Suppressor macrophage (primary cell): ENCODE measurements at regions not wholly inside any gene's neighbourhood (a gene's known extent, or its start where the extent isn't known, plus 50 kb on each side); places are given as distances from the start of the nearest gene placed in this dataset.

Experiments used
- DNase-seq, 4 experiments: peaks; one replicate each; pipeline ENCODE4 v3.0.0-alpha.2; 2020 to 2022

GRCh38 chr2:14114275-14114674 lies 518.2 kb upstream of the LRATD1 start:
- no peak for DNase-seq

GRCh38 chr2:14120376-14120775 lies 512.1 kb upstream of the LRATD1 start:
- DNase-seq = no peak

- DNase-seq = no peak
Measured at GRCh38 chr2:14123436-14124103, 508.9 kb upstream of the LRATD1 start.

DNA sequence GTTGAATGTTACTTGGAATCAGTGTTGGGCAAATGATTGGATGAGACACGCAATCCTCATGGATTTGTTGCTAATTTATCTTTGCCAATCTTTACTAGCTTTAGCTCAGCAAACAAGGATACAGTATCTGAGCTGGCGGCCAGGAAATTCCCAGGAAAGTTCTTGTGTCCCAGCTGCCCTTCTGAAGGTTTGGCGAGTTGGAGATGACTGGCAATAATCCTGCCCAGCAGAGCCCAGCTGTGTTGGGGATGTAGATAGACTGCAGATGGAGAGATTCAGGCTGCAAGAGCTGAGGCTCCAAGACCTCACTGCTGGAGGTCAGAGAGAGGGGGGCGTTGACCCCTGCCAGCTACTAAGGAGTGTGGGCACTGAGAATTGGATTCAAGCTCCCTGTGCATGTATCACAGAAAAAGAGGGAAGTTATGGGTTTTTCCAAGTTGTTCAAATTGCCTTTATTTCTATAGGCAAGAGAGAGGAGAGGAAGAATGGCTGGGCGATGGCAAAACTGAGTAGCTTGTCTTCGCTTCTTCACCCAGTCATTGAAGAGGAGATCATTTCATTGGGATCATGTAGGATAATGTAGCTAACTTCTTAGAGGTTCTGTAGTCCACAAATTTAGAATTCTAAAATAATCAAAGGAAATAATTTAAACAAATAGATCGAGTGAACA lies 506.8 kb upstream of the LRATD1 start:
- no peak for DNase-seq

DNA sequence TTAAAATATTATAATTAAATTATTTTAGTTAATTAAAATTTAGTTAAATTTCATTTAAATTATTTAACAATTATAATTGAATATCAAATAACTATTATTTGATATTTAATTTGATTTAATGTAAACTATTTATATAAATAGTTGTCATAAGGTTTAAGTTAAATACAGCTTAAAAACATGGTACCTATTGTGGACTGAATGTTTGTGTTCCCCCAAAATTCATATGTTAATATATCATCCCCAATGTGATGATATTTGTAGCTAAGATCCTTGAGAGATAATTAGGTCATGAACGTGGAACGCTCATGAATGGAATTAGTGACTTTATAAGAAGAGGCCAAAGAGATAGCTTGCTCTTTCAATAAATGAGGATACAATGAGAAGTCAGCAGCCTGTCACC lies 505.7 kb upstream of the LRATD1 start:
- DNase-seq = no peak

- DNase-seq = no peak
Measured at GRCh38 chr2:14127765-14128164, 504.8 kb upstream of the LRATD1 start.

DNA sequence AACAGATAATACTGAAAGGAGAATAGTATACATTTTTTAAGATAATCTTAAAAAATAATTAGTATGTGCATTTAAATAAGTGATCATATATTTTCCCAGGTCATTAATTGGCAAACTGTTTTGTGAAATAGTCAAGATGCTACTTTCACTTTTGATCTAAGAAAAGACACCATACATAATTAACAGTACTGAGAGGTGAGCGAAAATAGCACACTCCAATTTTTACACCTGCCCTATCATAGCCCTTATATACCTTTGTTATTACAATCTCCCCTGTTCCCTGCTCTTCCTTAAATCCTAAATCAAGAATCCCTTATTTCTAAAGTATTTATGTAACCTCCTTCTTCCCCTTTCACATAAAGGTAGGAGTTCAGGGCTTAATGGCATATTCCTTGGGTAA lies 500.1 kb upstream of the LRATD1 start:
- DNase-seq = no peak

- no peak for DNase-seq
Measured at GRCh38 chr2:14134771-14135170, 497.7 kb upstream of the LRATD1 start.

GRCh38 chr2:14136030-14136429 lies 496.5 kb upstream of the LRATD1 start:
- no peak for DNase-seq

DNA sequence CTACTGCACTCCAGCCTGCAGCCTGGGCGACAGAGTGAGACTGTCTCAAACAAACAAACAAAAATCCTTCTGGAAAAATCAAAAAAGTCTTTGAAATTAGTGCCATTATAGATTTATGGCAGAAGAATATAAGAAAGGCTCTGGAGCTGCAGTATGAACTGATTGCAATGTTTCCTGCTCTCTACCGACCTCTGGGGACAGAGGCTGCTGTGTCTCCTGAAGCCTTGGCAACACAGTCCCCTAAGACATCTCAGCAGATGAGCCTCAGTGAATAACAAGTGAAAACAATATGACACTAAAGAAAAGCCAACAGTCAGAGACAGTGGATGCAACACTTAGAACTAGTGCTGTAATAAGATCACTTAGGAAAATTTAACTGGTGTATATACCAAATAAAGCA lies 494.9 kb upstream of the LRATD1 start:
- DNase-seq = no peak

GRCh38 chr2:14140009-14140550 lies 492.4 kb upstream of the LRATD1 start:
- no peak for DNase-seq

DNA sequence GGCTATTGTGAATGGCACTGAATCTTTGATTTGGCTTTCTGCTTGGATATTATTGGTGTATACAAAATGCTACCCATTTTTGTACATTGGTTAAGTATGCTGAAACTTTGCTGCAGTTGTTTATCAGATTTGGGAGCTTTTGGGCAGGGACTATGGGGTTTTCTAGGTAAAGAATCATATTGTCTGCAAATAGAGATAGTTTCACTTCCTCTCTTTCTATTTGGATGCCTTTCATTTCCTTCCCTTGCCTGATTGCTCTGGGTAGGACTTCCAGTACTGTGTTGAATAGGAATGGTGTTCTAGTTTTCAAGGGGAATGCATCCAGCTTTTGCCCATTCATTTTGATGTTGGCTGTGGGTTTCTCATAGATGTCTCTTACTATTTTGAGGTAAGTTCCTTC lies 489.1 kb upstream of the LRATD1 start:
- DNase-seq = no peak

DNA sequence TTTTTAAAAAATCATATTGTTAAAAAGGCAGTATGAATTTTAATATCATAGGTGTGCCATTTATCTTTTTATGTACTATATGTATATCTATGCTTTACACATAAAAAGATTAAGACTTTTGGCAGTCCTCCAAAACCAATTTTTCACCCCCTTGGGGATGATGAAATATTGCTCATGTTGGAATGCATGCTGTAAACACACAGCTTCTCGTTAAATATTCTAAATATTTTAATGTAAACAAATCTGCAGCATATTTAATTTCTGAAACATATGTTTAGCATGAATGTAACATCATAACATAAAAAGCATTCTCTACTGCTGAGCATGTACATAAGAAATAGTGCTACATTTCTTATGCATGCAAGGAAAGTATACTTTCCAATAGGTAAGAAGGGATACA lies 484.3 kb upstream of the LRATD1 start:
- DNase-seq = no peak

GRCh38 chr2:14157816-14158215 lies 474.7 kb upstream of the LRATD1 start:
- no peak for DNase-seq

- DNase-seq = no peak
Measured at GRCh38 chr2:14180333-14180732, 452.2 kb upstream of the LRATD1 start.

- no peak for DNase-seq
Measured at GRCh38 chr2:14182227-14182946, 450.1 kb upstream of the LRATD1 start.

DNA sequence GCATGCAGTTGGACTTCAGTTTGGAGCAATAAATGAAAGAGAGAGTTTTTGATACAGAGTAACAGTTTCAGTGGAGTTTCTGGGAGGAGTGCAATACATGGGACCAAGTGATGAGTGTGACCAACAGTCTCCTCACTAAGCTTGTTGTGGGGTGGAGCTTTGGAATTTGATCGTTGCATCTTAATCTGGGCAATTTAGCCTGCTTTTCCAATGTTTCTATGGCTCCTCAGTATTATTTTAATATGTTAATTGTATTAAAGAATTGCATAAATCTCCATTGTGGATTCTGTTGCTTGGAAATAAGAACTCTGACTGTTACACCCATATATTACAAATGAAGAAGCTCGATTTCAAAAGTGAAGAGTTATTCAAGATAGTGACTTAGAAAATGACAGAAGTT lies 446.6 kb upstream of the LRATD1 start:
- DNase-seq = no peak

- no peak for DNase-seq
Measured at GRCh38 chr2:14188446-14188845, 444.1 kb upstream of the LRATD1 start.

DNA sequence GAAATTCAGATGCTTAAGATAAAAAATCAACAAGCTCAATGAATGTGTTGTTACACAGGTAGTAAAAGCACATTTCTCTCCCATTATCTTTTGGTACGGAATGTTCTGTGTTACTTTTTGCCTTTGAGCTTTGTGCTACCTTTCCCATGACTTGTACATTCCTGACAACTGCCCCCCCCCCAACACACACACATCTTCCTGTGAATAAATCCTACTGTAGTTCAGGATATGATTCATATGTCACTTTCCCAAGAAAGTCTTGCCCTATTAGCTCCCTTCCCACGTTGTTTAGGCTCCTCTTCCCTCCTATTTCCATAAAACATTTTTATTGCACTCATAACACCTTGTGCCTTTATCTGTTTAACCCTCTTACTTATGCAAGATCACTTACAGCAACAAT lies 442.6 kb upstream of the LRATD1 start:
- no peak for DNase-seq

DNA sequence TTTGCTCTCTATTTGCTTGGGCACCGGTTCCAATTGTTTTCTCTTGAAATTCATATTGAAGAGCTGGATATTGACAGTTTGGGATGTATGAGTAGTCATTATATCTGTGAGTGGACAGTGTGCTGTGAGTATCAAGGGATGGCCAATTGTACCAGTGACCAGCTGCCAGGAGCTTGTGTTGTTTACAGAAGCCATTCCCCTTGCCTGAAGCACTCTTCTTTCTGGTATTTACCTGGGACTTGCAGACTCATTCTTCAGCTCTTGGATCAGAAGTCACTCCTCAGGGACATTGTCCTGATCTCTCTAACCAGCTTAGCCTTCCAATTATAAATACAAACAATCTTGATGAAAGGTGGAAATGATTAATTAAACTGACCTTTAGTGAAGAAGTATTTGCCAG lies 438.3 kb upstream of the LRATD1 start:
- DNase-seq = no peak

DNA sequence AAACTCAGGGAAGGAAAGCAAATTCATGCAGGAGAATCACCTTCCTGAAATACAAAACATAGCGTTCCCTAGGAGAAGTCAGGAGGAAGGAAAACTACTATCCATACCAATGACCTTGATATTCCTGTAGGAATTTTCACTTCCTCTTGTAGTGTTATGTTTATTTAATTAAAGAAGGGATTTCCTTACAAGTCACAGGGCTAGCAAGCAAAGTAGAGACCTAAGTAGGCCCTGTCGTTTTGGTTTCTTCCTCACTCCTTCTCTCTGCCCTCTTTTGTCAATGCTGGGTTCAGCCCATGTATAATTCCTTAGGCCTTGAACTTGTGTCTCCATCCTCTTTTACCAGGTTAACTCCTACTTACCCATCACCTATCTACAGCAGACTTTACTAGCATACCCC lies 435.2 kb upstream of the LRATD1 start:
- no peak for DNase-seq

DNA sequence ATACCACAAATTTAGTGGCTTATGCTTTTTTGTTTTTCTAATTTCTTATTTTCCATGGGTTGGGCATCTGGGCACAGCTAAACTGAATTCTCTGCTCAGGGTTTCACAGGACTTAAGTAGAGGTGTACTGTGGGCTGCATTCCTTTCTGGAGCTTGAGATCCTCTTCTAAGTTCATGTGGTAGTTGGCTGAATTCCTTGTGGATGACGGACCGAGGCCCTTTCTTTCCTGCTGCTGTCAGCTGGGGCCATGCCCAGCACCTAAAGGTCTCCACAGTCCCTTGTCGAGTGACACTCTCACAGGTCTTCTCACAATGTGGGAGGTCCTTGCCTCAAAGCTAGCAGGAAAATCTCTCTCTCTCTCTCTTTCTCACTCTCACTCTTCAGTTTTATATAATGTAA lies 433.5 kb upstream of the LRATD1 start:
- DNase-seq = no peak

DNA sequence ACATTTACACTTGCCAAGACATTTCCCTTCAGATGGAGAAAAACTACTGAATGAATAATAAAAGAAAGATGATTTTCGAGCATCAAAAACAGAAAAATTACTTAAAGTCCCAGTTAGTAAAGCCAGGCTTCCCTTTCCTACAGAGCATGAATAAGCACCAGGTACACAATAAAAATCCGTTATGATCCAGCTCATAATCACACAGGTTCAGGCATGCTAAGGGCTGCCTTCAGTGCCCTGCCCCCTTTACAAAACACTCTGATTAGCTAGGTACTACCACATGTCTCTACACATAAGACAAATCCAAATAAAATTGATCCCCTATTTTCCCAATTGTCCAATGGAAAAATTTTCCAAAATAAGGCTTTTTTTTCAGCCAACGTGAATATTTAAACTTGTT lies 413.2 kb upstream of the LRATD1 start:
- DNase-seq = no peak

DNA sequence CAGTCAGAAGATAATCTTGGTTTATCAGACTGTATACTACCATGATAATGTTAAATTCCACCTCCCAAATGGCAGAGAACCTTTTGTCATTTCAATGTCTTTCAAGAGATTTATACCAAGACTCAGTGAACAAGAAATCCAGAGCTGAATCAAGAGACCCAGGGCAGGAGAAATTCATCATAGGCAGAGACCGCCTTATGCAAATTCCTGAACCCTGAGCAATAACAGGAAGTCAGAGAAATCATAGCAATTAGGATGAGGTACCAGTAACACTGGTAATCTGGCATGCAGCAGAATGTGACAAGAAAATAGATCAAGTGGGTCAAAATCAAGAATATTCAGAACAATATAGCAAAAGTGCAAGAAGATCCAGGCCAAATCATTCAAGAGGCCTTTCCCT lies 412.4 kb upstream of the LRATD1 start:
- no peak for DNase-seq
